ENCODE measurements at regions not wholly inside any gene's neighbourhood (a gene's known extent, or its start where the extent isn't known, plus 50 kb on each side); places are given as distances from the start of the nearest gene placed in this dataset.
"Not testable (repeated sequence)": the region's sequence is repeated elsewhere in the genome, so short reads cannot be mapped to it uniquely, and the experiment has no call there.

GRCh38 chrX:78603908-78604307 is 55.2 kb downstream of the RTL3 start:
- DNase-seq (ENCODE audit: low read depth), result no peak

GRCh38 chrX:78595901-78596502 is 63.1 kb downstream of the RTL3 start:
- DNase-seq (ENCODE audit: low read depth), result no peak

- no peak for DNase-seq (ENCODE audit: low read depth)
These were observed 65.4 kb downstream of the RTL3 start for GRCh38 chrX:78593701-78594100.

- no peak for DNase-seq (ENCODE audit: low read depth)
These were observed 67.1 kb downstream of the RTL3 start for GRCh38 chrX:78592030-78592429.

GRCh38 chrX:78574306-78574705 is 84.8 kb downstream of the RTL3 start:
- DNase-seq (ENCODE audit: low read depth), result no peak

- DNase-seq (ENCODE audit: low read depth), result no peak
These were observed 85.5 kb downstream of the RTL3 start for GRCh38 chrX:78573630-78574029.

GRCh38 chrX:78571849-78572248 is 87.3 kb downstream of the RTL3 start:
- no peak for DNase-seq (ENCODE audit: low read depth)

GRCh38 chrX:78555401-78555980 is 103.6 kb downstream of the RTL3 start:
- DNase-seq (ENCODE audit: low read depth), result no peak

- not testable (repeated sequence) for DNase-seq (ENCODE audit: low read depth)
These were observed 106.5 kb downstream of the RTL3 start for GRCh38 chrX:78552628-78553027.

GRCh38 chrX:78548012-78548411 is 111.1 kb downstream of the RTL3 start:
- no peak for DNase-seq (ENCODE audit: low read depth)

GRCh38 chrX:78545233-78545632 is 113.9 kb downstream of the RTL3 start:
- DNase-seq (ENCODE audit: low read depth), result no peak

GRCh38 chrX:78543281-78543680 is 115.8 kb downstream of the RTL3 start:
- DNase-seq (ENCODE audit: low read depth), result no peak

GRCh38 chrX:78540171-78540570 is 119.0 kb downstream of the RTL3 start:
- no peak for DNase-seq (ENCODE audit: low read depth)

- no peak for DNase-seq (ENCODE audit: low read depth)
These were observed 124.9 kb downstream of the RTL3 start for GRCh38 chrX:78534221-78534620.

- DNase-seq (ENCODE audit: low read depth), result no peak
These were observed 126.8 kb downstream of the RTL3 start for GRCh38 chrX:78532363-78532762.

GRCh38 chrX:78527818-78528217 is 131.3 kb downstream of the RTL3 start:
- no peak for DNase-seq (ENCODE audit: low read depth)

GRCh38 chrX:78527263-78527662 is 131.9 kb downstream of the RTL3 start:
- no peak for DNase-seq (ENCODE audit: low read depth)

- DNase-seq (ENCODE audit: low read depth), result no peak
These were observed 136.5 kb downstream of the RTL3 start for GRCh38 chrX:78522601-78523000.

GRCh38 chrX:78517124-78517523 is 142.0 kb downstream of the RTL3 start:
- DNase-seq (ENCODE audit: low read depth), result peak; percentile 25

GRCh38 chrX:78514852-78515251 is 144.3 kb downstream of the RTL3 start:
- no peak for DNase-seq (ENCODE audit: low read depth)

- DNase-seq (ENCODE audit: low read depth), result no peak
These were observed 145.0 kb downstream of the RTL3 start for GRCh38 chrX:78513971-78514738.

GRCh38 chrX:78506248-78506647 is 152.9 kb downstream of the RTL3 start:
- DNase-seq (ENCODE audit: low read depth), result no peak

- no peak for DNase-seq (ENCODE audit: low read depth)
These were observed 162.6 kb downstream of the RTL3 start for GRCh38 chrX:78496483-78496882.

GRCh38 chrX:78493180-78493579 is 165.8 kb upstream of the CYSLTR1 start:
- DNase-seq (ENCODE audit: low read depth), result no peak
